Thyroid gland (tissue), 4 donors: ENCODE measurements at regions not wholly inside any gene's neighbourhood (a gene's known extent, or its start where the extent isn't known, plus 50 kb on each side); places are given as distances from the start of the nearest gene placed in this dataset.

Source experiments
- POLR2A ChIP-seq, 2 donors: fragments of 450-650 bp; IDR thresholded peaks; one replicate each; pipeline ENCODE4 v1.6.1; 2017; ENCODE audit warnings: antibody characterized with exemption in 2 of 2, mild to moderate bottlenecking in 2 of 2, moderate library complexity in 1 of 2
- TF ChIP-seq, protein P1 (sequence below), 6 experiments: fragments of 200-600 bp in 3 of 6; fragments of 450-650 bp in 3 of 6; sonication (generic) in 3 of 6; IDR thresholded peaks; one replicate each; pipeline ENCODE4 v1.5.1; 2016 to 2019; ENCODE audit warnings: antibody characterized with exemption in 6 of 6, mild to moderate bottlenecking in 2 of 6, inconsistent platforms in 1 of 6, moderate library complexity in 1 of 6

GRCh38 chr15:29429584-29429983, 160.0 kb upstream of the NSMCE3 start:
- TF ChIP-seq, protein P1, sequence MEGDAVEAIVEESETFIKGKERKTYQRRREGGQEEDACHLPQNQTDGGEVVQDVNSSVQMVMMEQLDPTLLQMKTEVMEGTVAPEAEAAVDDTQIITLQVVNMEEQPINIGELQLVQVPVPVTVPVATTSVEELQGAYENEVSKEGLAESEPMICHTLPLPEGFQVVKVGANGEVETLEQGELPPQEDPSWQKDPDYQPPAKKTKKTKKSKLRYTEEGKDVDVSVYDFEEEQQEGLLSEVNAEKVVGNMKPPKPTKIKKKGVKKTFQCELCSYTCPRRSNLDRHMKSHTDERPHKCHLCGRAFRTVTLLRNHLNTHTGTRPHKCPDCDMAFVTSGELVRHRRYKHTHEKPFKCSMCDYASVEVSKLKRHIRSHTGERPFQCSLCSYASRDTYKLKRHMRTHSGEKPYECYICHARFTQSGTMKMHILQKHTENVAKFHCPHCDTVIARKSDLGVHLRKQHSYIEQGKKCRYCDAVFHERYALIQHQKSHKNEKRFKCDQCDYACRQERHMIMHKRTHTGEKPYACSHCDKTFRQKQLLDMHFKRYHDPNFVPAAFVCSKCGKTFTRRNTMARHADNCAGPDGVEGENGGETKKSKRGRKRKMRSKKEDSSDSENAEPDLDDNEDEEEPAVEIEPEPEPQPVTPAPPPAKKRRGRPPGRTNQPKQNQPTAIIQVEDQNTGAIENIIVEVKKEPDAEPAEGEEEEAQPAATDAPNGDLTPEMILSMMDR (IDR thresholded peaks at IDR 0.05), result no peak
- no peak for TF ChIP-seq POLR2A (IDR thresholded peaks at IDR 0.05)
